ENCODE measurements at regions not wholly inside any gene's neighbourhood (a gene's known extent, or its start where the extent isn't known, plus 50 kb on each side); places are given as distances from the start of the nearest gene placed in this dataset.

GRCh38 chr18:73163236-73163635 is 295.4 kb upstream of the NETO1 start:
- H3K27ac Mint-ChIP-seq (ENCODE audit: unreplicated experiment), result no peak overlapping the region
- H3K4me1 Mint-ChIP-seq (ENCODE audit: low read depth, unreplicated experiment), result no peaks in the 10 kb centered on the region
- no peaks in the 10 kb centered on the region for H3K27me3 Mint-ChIP-seq (ENCODE audit: unreplicated experiment)
- no peaks in the 10 kb centered on the region for H3K9me3 Mint-ChIP-seq (ENCODE audit: unreplicated experiment)
- no peak for TF ChIP-seq CTCF (IDR thresholded peaks at IDR 0.05; ENCODE audit: partially characterized antibody, unreplicated experiment)
- no peak overlapping the region for H3K4me3 Mint-ChIP-seq (ENCODE audit: unreplicated experiment)
- no peak for DNase-seq
- H3K36me3 Mint-ChIP-seq (ENCODE audit: unreplicated experiment), result no peaks in the 10 kb centered on the region

DNA sequence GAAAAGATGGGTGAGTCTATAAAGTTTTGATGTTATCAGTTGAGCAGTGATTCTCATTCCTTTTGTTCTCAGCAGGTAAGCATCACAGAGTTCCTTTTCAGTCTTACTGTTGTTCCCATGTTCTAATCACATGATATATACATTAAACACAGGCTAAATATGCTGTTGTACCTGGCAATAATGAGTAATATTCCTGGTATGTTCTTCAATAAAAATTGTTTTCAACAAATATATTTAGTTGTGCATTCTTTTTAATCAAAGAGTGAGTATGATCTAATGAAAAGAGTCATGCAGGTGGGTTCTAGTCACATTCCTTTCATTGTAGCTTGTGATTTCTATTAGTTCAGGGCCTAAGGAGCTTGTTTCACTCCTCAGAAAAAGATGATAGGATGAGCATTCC is 288.3 kb upstream of the NETO1 start:
- TF ChIP-seq CTCF (IDR thresholded peaks at IDR 0.05; ENCODE audit: partially characterized antibody, unreplicated experiment), result no peak
- H3K36me3 Mint-ChIP-seq (ENCODE audit: unreplicated experiment), result no peaks in the 10 kb centered on the region
- no peaks in the 10 kb centered on the region for H3K27me3 Mint-ChIP-seq (ENCODE audit: unreplicated experiment)
- H3K27ac Mint-ChIP-seq (ENCODE audit: unreplicated experiment), result no peak overlapping the region
- no peak for DNase-seq
- H3K4me1 Mint-ChIP-seq (ENCODE audit: low read depth, unreplicated experiment), result no peaks in the 10 kb centered on the region
- no peaks in the 10 kb centered on the region for H3K9me3 Mint-ChIP-seq (ENCODE audit: unreplicated experiment)
- H3K4me3 Mint-ChIP-seq (ENCODE audit: unreplicated experiment), result no peak overlapping the region

DNA sequence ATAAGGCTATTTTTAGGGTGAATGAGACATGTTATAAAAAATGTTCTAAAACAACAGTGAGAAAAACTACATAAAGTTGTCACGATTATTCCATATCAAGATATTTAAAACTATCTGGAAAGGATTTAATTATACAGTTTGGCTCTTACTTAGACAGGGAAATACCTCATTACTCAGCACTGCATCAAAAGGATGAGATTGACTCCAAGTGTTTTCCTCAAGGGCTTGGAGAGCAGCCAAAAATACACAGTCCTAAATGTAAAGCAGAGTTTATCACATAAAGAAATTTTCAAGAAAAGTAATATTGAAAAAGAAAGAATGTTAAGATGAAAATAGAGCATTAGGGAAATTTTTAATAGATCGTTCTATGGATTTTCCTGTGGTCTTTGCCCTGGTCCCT is 285.5 kb upstream of the NETO1 start:
- Mint-ChIP-seq H3K9me3 (ENCODE audit: unreplicated experiment) (no peaks in the 10 kb centered on the region), H3K27ac (ENCODE audit: unreplicated experiment) (no peak overlapping the region), H3K36me3 (ENCODE audit: unreplicated experiment) (no peaks in the 10 kb centered on the region), H3K4me3 (ENCODE audit: unreplicated experiment) (no peak overlapping the region), H3K4me1 (ENCODE audit: low read depth, unreplicated experiment) (no peaks in the 10 kb centered on the region), H3K27me3 (ENCODE audit: unreplicated experiment) (no peaks in the 10 kb centered on the region)
- TF ChIP-seq CTCF (IDR thresholded peaks at IDR 0.05; ENCODE audit: partially characterized antibody, unreplicated experiment), result no peak
- DNase-seq, result no peak

- H3K36me3 Mint-ChIP-seq (ENCODE audit: unreplicated experiment), result no peaks in the 10 kb centered on the region
- DNase-seq, result no peak
- no peaks in the 10 kb centered on the region for H3K9me3 Mint-ChIP-seq (ENCODE audit: unreplicated experiment)
- H3K27me3 Mint-ChIP-seq (ENCODE audit: unreplicated experiment), result no peaks in the 10 kb centered on the region
- no peak for TF ChIP-seq CTCF (IDR thresholded peaks at IDR 0.05; ENCODE audit: partially characterized antibody, unreplicated experiment)
- no peak overlapping the region for H3K27ac Mint-ChIP-seq (ENCODE audit: unreplicated experiment)
- H3K4me3 Mint-ChIP-seq (ENCODE audit: unreplicated experiment), result no peak overlapping the region
- H3K4me1 Mint-ChIP-seq (ENCODE audit: low read depth, unreplicated experiment), result no peaks in the 10 kb centered on the region
Measured at GRCh38 chr18:73151086-73151485, 283.3 kb upstream of the NETO1 start.

DNA sequence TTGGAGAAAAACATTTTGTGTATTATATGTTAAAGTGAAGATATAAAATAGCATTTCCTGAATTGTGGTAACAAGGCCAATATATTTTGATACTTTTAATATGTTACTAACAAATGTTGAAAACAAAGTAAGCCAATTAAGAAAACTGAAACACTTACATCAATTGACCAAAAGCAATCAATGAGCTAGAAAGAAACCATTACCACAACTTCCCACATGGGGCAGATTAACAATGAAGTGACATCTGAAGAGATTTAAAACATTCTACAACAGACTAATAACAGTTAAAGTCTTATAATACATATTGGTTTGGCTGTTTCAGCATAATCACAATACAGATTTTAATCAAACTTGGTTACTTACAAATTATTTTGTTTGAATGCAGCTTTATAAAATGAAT is 282.4 kb upstream of the NETO1 start:
- Mint-ChIP-seq H3K36me3 (ENCODE audit: unreplicated experiment) (no peaks in the 10 kb centered on the region), H3K4me1 (ENCODE audit: low read depth, unreplicated experiment) (no peaks in the 10 kb centered on the region), H3K27ac (ENCODE audit: unreplicated experiment) (no peak overlapping the region), H3K27me3 (ENCODE audit: unreplicated experiment) (no peaks in the 10 kb centered on the region), H3K4me3 (ENCODE audit: unreplicated experiment) (no peak overlapping the region), H3K9me3 (ENCODE audit: unreplicated experiment) (no peaks in the 10 kb centered on the region)
- DNase-seq, result no peak
- TF ChIP-seq CTCF (IDR thresholded peaks at IDR 0.05; ENCODE audit: partially characterized antibody, unreplicated experiment), result peak; percentile 68

All from glutamatergic neuron (in vitro differentiated cells).